ENCODE measurements at regions not wholly inside any gene's neighbourhood (a gene's known extent, or its start where the extent isn't known, plus 50 kb on each side); places are given as distances from the start of the nearest gene placed in this dataset.
"Not testable (repeated sequence)": the region's sequence is repeated elsewhere in the genome, so short reads cannot be mapped to it uniquely, and the experiment has no call there.

DNA sequence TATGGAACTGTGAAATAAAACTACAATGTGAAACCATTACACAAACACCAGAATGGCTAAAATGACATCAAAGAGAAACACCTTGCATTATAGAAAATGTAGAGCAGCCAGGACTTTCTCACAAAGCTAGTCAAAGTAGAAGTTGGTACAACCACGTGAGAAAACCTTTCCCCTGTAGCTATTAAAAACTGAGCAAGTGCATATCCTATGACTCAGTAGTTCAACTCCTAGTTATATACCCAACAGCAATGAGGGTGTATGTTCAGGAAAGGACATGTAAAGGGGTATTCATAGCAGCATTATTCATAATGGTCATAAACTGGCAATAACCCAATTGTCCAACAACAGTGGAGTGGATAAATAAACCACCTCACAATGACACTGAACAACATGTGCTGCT, 177.5 kb upstream of the NUDT10 start:
- no peak for DNase-seq

DNA sequence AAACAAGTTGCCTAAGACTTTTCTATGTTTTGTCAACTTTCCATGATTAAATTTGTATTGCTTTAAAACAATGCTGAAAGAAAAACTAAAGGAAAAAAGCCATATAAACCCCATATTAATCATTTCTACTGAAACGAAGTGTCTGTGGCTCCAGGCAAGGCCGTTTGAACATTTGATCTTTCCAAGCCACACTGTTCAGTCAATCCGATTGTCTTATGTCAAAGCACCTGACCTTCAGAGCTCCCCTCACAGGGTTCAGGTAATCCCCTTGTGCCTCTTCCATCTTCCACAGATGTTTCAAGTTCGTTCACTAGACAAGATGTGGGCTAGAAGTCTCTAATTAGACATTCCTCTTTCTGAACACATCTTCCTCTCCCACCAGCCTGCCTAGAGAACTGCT, 177.1 kb upstream of the NUDT10 start:
- no peak for DNase-seq

DNA sequence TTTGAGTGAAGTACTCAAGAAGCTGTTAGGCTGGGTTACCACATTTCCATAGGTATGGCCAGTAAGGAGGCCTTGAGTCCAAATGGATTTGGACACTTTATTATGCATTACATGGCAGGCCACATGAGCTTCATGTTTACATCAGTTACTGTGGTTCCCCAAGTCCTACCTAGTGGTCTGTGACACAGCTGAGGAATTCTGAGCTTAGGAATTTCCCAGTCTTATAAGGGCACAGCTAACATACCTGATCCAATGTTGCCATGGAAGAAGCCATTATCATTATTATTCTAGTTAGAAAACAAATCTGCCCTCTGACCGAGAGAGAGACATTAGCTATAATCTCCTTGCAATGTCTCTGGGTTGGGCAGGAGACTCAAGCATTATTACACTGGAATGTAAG, 174.4 kb upstream of the NUDT10 start:
- DNase-seq, result no peak

DNA sequence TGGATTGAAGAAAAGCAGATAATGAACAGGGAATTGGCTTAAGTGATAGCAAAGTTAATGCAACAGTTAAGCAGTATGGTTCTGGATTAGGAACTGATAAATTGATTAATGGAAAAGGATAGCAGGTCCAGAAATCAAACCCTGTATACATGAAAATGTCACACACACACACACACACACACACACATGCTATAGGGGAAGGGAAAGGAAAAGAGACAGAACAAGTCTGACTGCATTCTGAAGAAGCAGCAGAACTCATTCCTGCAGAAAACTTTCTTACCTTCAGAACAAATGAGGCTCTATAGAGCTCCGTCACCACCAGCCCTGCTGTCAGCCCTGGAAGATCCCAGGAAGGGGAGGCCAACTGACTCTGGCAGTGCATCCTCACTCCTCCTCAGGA, 173.2 kb upstream of the NUDT10 start:
- not testable (repeated sequence) for DNase-seq

DNA sequence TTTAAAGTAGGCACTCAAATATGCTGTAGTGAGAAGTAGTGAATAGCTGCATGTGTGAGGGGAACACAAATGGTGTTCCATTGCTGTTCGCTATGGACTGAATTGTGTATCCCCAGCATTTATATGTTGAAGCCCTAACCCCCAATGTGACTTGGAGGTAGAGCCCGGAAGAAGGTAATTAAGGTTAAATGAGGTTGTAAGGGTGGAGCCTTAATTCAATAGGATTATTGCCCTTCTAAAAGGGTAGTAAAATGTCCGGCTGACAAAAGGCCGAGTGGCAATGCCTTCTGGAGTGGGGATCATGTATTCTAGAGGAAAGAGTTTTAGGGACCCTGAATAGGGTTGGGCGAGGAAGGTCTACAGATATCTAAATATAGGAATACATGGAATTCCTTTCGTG, 168.9 kb upstream of the NUDT10 start:
- no peak for DNase-seq

DNA sequence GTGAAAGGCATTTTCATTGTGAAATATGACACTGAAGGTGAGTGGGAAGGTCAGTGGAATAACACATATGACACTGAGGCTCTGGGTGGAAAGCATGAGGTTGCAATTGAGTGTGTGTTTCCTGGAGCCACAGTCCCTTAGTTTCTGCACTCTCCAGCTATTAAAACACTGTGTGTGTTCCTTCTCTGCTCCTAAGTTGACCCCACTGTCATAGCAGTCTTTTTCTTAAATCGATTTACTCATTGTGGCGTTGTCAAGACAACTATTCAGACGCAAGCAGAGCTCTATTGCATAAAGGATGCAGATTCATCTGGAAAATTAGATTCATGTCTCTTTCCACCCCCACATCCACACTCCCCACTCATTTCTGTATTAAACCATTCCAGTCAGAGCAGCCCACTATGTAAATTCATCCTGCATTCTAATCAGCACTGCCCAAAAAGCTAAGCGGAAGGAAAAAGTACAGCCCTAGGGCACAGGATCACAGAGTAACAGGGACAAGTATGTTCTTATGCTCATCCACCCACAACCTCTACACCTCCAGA, 154.2 kb upstream of the NUDT10 start:
- not testable (repeated sequence) for DNase-seq

DNA sequence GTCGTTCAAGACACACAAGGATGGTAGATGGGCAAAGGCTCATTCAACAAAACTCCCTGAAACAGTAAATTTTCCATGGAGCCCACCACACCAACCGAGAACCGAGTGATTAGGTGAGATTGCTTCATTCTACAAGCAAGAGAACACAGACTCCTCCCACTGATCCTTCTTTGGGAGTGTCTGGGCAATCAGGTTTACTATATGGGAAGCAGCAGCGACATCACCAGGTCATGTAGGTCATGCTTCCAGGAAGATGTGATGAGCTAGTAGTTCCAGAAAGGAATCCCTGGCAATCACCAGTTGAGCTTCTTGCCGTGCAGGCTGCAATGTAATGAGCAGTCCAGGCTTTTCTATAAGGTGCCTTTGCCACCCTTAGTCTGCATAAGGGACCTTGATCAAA, 152.8 kb upstream of the NUDT10 start:
- DNase-seq, result not testable (repeated sequence)

DNA sequence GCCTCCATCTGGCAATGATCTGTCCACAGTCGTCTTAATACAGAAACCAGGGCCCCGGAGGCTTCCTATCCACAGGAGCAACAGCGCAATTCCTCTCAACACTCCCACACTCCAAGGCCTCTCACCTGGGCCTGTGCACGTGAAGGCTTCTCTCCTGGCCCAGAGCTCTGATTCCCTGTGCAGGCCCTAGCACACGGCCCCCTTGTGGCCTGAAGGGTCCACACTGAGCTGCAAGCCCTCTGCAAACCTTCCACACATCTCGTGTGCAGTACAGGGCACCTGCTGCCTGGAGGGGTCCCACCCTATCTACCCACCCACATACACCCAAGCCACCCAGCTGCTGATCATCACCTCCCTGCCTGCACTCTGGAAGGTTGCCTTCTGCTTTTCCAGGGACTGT, 150.1 kb upstream of the NUDT10 start:
- DNase-seq, result no peak

DNA sequence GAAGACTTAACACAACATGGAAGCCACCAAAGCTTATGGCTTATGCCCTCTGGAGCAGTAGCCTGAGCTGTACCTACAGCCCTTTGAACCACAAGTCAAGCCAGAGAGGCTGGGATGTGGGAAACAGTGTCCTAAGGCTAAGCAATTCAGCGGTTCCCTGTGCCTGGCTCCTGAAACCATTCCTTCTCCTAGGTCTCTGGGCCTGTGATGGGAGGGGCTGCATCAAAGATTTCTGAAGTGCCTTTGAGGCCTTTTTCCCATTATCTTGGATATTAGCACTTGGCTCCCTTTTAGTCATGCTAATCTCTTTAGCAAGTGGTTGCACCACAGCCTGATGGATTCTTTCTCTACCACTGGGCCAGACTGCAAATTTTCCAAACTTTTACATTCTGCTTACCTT, 140.5 kb upstream of the NUDT10 start:
- DNase-seq, result no peak

DNA sequence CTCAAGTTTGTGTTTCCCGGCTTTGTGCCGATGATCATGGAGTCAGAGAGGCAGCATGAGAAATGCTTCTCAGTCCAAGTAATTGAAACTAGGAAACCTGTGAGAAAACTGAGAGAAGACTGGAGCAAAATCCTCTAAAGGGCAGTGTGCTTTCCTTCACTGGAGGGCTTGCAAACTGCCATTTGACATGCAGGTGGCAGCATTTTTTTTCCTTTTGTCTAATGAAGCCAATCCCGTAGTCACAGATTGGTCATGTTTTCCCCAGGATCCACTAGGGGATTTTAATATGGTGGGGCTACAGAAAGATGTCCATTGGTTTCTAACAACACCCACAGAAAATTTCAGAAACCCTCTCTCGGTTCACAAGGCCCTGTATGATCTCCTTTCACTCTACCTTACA, 117.4 kb upstream of the NUDT10 start:
- DNase-seq, result no peak

DNA sequence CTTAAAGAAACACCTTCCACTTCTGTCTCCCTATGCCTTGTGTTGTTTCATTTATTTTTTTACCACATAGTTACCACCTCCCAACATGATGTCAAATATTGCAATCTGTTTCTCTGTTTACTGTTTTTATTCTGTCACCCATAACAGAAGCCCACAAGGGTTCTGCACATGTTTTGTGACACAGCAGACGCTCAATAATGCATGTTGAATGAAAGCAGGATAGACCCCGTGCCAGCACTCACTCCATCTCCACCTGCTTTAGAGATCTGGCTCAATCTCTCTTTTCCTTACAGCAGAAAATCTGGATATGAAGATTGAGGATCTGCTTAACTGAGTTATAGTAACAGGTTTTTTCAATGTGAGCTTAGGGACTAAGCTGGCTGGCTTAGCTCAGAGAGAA, 116.8 kb upstream of the NUDT10 start:
- DNase-seq, result no peak

DNA sequence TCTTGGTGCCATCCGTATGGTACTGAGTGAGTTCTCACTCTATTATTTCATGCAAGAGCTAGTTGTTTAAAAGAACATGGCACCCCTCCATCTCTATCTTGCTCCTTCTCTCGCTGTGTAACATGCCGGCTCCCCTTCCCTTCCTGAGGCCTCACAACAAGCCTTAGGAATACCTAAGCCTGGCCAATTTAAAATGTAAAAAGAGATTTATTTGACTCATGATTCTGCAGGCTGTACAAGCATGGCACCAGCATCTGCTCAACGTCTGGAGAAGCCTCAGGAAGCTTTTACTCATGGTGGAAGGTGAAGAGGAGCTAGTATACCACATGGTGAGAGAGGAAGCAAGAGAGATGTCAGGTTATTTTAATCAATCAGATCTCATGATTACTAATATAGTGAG, 90.4 kb upstream of the NUDT10 start:
- DNase-seq, result no peak

DNA sequence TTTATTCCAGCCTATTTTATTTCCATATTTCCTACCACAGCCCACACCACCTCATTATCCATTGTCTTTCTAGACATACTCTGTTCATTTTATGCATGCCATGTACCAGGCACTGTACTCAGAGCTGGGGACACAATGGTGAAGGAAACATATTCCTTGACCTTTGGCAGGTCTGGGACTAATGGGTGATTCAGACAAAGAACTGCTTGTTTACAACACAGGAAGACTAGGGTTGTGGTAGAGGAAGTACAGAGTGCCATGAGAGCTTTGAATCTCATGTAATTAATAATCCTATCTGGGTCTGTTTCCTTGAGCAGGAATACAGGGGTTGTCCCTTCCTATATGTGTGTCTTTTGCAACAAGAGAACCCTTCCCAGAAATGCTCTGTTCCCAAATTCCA, 75.1 kb upstream of the NUDT10 start:
- DNase-seq, result no peak

DNA sequence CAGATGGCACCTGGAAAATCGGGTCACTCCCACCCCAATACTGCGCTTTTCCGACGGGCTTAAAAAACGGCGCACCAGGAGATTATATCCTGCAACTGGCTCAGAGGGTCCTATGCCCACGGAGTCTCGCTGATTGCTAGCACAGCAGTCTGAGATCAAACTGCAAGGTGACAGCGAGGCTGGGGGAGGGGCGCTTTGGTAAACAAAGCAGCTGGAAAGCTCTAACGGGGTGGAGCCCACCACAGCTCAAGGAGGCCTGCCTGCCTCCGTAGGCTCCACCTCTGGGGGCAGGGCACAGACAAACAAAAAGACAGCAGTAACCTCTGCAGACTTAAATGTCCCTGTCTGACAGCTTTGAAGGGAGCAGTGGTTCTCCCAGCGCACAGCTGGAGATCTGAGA, 70.4 kb upstream of the NUDT10 start:
- DNase-seq, result not testable (repeated sequence)

DNA sequence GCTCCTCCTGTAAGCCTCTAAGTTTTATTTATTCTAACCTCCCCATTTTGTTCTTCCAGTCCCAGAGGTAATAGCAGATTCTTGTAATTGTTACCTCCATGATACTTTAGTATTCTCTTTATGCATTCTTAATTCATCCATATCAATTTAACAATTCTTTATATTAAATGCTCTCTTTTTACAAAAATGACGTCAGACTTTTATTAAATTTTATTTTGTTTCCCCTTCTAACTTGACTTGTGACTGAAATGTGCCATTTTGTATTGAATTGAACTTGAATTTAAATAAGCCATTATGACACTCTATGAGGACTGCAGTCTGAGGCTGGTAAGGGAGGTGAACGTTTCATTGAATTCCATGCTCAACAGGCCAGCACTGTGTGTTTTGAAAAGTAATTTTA, 60.0 kb upstream of the NUDT10 start:
- no peak for DNase-seq

DNA sequence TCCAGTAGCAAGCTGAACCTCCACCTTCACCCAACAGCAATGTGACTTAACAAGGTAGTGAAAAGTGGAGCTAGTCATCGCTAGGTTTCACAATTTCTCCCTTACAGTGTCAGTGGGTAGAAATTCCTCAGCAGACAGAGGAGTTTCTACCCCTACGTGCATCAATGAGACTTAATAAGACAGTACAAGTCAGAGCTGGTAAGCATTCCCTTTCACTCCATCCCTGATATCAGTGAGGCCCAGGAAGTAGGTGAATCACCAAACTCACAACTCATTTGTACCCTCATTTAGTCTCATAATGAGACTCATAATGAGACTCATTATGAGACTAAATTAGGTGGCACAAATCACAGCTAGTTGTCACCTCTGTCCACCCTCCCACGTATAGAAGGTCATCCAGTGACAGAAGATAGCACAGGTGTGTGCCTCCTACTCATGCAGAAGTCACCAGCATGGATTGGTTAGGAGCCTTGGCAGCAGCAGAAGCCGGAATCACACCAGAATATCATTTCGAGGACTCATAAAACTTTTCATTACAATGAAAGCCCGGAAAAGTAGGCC, 50.8 kb upstream of the NUDT10 start:
- no peak for DNase-seq

All from NCI-H1105 treated with DMSO at 0.1 percent for 48 hours (cell line).